Stomach (tissue), 4 donors: ENCODE measurements at regions not wholly inside any gene's neighbourhood (a gene's known extent, or its start where the extent isn't known, plus 50 kb on each side); places are given as distances from the start of the nearest gene placed in this dataset.

Source experiments
- CTCF ChIP-seq, 7 experiments: fragments of 450-650 bp in 4 of 7; fragments of 200-600 bp in 3 of 7; sonication (generic) in 3 of 7; IDR thresholded peaks; one replicate each; pipeline ENCODE4 v1.5.1; 2016 to 2019; ENCODE audit warnings: antibody characterized with exemption in 7 of 7, control low read depth in 2 of 7, mild to moderate bottlenecking in 1 of 7
- EP300 ChIP-seq: sonication (generic); formaldehyde crosslinking; IDR thresholded peaks from one replicate; pipeline ENCODE4 v1.6.1; 2017; ENCODE audit warnings: antibody characterized with exemption

GRCh38 chr2:208556983-208557484 lies 150.4 kb downstream of the PTH2R start:
- TF ChIP-seq EP300 (no peak), CTCF (IDR thresholded peaks at IDR 0.05) (no peak)
